ENCODE measurements at regions not wholly inside any gene's neighbourhood (a gene's known extent, or its start where the extent isn't known, plus 50 kb on each side); places are given as distances from the start of the nearest gene placed in this dataset.

DNA sequence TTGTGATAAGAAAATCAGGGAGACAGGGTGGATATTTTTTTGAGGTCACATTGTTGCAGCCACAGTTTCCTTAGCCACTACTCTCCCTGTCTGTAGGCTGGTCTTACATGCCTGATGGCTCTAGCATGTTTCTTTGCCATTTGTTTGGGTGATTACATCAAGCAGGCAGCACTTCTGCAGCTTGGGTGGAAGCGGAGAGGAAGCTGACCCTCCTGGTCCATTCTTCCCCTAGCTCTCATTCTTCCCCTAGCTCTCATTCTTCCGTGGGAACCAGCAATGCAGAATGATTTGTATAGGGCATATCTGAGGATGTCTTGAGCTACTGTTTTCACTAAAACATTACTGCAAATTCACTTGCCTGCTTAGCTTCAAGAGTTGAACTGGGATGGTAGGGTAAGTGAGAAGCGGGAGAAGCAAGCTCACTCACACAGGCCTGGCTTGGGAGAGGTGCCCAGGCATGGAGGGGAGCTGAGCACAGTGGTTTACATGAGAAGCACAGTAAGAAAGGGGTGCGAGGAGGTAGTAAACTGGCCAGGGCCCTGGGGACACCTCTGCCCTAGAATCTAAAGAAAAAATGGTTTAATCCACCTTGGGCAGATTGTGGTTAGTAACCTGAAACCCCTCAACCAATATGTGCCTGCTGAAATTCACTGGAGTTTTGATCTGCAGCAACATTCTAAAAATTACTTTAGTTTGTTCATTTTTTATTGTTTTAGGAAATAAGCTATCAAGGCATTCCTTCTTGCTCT, 538.9 kb downstream of the RFC3 start:
- no peak for TF ChIP-seq EZH2 (IDR thresholded peaks at IDR 0.05; ENCODE audit: borderline replicate concordance, low read depth, low read length, severe bottlenecking)
- TF ChIP-seq, protein P1, sequence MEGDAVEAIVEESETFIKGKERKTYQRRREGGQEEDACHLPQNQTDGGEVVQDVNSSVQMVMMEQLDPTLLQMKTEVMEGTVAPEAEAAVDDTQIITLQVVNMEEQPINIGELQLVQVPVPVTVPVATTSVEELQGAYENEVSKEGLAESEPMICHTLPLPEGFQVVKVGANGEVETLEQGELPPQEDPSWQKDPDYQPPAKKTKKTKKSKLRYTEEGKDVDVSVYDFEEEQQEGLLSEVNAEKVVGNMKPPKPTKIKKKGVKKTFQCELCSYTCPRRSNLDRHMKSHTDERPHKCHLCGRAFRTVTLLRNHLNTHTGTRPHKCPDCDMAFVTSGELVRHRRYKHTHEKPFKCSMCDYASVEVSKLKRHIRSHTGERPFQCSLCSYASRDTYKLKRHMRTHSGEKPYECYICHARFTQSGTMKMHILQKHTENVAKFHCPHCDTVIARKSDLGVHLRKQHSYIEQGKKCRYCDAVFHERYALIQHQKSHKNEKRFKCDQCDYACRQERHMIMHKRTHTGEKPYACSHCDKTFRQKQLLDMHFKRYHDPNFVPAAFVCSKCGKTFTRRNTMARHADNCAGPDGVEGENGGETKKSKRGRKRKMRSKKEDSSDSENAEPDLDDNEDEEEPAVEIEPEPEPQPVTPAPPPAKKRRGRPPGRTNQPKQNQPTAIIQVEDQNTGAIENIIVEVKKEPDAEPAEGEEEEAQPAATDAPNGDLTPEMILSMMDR (IDR thresholded peaks at IDR 0.05; ENCODE audit: borderline replicate concordance, extremely low read depth, low read length, poor library complexity, severe bottlenecking): no peak
- H2AFZ ChIP-seq (ENCODE audit: low read depth, low read length): no peak overlapping the region
- no peaks in the 10 kb centered on the region for H3K9me3 ChIP-seq (ENCODE audit: insufficient read depth, low read length, severe bottlenecking)
- no peaks in the 10 kb centered on the region for H3K27me3 ChIP-seq (ENCODE audit: insufficient read depth, low read length, poor library complexity)
- no peak overlapping the region for H3K27ac ChIP-seq (ENCODE audit: low read length)
- H4K20me1 ChIP-seq (ENCODE audit: insufficient read depth, low read length): no peaks in the 10 kb centered on the region
- ATAC-seq (ENCODE audit: insufficient read depth, low read depth): no peak
- no peaks in the 10 kb centered on the region for H3K4me1 ChIP-seq (ENCODE audit: insufficient read depth, low read length)
- H3K4me2 ChIP-seq (ENCODE audit: insufficient read depth, low read length): no peak overlapping the region
- no peak for DNase-seq
- no peaks in the 10 kb centered on the region for H3K79me2 ChIP-seq (ENCODE audit: insufficient read depth, low read length)
- H3K36me3 ChIP-seq (ENCODE audit: insufficient read depth, low read length): no peaks in the 10 kb centered on the region
- H3K4me3 ChIP-seq (ENCODE audit: low read depth in 1 of 2, low read length in 2 of 2): no peak overlapping the region
- no peak overlapping the region for H3K9ac ChIP-seq (ENCODE audit: low read depth, low read length)

DNA sequence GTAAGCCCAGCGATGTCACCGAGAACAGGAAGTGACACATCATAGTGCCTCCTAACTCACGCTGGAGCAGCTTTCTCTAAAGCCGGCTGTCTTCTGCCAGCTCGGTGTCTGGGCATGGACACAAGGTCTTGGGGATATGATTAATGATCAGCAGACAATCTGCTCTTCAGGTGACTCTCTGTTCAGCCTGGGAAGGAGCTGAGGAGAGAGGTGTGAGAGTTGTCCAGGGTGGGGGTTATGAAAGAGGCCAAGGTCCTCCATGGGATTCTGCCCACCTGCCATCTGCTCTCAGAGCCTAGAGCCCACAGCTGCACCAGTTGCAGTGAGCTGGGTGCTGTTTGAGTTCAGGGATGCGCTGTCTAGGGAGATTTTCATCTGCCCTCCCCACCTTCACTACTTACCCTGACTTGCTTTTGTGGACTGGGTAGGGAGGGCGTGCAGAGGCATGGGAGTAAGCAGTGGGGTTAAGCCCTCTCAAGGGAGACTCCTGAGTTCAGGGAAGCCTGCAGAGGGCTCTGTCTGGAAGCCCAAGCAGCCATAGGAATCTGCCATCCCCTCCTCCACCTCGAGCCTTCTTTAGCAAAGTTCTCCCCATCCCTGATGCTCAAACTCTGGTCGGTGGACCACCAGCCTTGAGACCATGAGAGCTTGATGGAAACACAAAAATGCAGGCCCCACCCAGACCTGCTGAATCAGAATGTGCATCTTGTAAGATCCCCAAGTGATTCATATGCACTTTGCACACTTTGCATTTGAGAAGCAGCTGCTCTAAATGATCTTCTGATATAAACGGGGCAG, 539.7 kb downstream of the RFC3 start:
- H3K4me3 ChIP-seq (ENCODE audit: low read depth in 1 of 2, low read length in 2 of 2): no peak overlapping the region
- no peaks in the 10 kb centered on the region for H3K27me3 ChIP-seq (ENCODE audit: insufficient read depth, low read length, poor library complexity)
- H3K9ac ChIP-seq (ENCODE audit: low read depth, low read length): no peak overlapping the region
- no peaks in the 10 kb centered on the region for H3K4me1 ChIP-seq (ENCODE audit: insufficient read depth, low read length)
- no peaks in the 10 kb centered on the region for H3K36me3 ChIP-seq (ENCODE audit: insufficient read depth, low read length)
- no peak overlapping the region for H3K27ac ChIP-seq (ENCODE audit: low read length)
- no peaks in the 10 kb centered on the region for H3K9me3 ChIP-seq (ENCODE audit: insufficient read depth, low read length, severe bottlenecking)
- ATAC-seq (ENCODE audit: insufficient read depth, low read depth) (no peak), DNase-seq (no peak)
- no peaks in the 10 kb centered on the region for H4K20me1 ChIP-seq (ENCODE audit: insufficient read depth, low read length)
- H3K4me2 ChIP-seq (ENCODE audit: insufficient read depth, low read length): no peak overlapping the region
- H3K79me2 ChIP-seq (ENCODE audit: insufficient read depth, low read length): no peaks in the 10 kb centered on the region
- TF ChIP-seq EZH2 (IDR thresholded peaks at IDR 0.05; ENCODE audit: borderline replicate concordance, low read depth, low read length, severe bottlenecking): no peak
- TF ChIP-seq, protein P1 (IDR thresholded peaks at IDR 0.05; ENCODE audit: borderline replicate concordance, extremely low read depth, low read length, poor library complexity, severe bottlenecking): no peak
- H2AFZ ChIP-seq (ENCODE audit: low read depth, low read length): no peak overlapping the region

DNA sequence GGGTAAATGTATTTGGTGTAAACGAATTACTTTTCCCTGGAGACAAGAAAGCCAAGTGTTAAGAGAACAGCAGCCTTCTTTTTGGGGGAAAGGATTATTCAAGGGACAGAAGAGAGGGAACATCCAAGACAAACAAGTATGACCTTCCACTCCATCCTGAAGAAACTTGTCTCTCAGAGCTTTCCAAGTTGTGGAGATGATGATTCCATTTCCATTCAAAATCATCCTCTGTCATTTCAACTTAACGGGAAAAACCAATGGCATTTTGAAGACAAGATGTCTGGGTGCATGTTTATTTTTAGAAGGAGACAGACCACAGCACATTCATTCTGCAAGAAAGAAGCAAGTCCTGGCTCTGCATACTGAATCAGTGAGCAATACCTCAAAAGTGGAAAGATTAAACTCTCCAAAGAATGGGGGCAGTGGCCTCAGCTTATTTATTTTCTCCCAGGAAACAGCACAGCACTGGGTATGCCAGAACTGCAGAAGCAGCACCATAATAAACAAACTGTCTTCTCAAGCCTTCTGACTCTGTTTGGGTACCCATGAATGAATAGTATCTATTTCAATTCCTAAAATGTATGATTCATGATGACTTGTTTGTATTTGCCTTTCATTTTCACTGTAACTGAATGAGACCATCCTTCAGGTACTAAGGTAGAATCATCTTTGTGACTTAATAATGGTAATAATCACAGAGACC, 541.0 kb downstream of the RFC3 start:
- no peak overlapping the region for H3K27ac ChIP-seq (ENCODE audit: low read length)
- ATAC-seq (ENCODE audit: insufficient read depth, low read depth) (no peak), DNase-seq (no peak)
- H3K9ac ChIP-seq (ENCODE audit: low read depth, low read length): no peak overlapping the region
- TF ChIP-seq EZH2 (IDR thresholded peaks at IDR 0.05; ENCODE audit: borderline replicate concordance, low read depth, low read length, severe bottlenecking): no peak
- TF ChIP-seq, protein P1 (IDR thresholded peaks at IDR 0.05; ENCODE audit: borderline replicate concordance, extremely low read depth, low read length, poor library complexity, severe bottlenecking): no peak
- no peak overlapping the region for H3K4me2 ChIP-seq (ENCODE audit: insufficient read depth, low read length)
- no peaks in the 10 kb centered on the region for H3K79me2 ChIP-seq (ENCODE audit: insufficient read depth, low read length)
- H3K9me3 ChIP-seq (ENCODE audit: insufficient read depth, low read length, severe bottlenecking): no peaks in the 10 kb centered on the region
- no peaks in the 10 kb centered on the region for H3K4me1 ChIP-seq (ENCODE audit: insufficient read depth, low read length)
- H2AFZ ChIP-seq (ENCODE audit: low read depth, low read length): no peak overlapping the region
- no peaks in the 10 kb centered on the region for H4K20me1 ChIP-seq (ENCODE audit: insufficient read depth, low read length)
- H3K27me3 ChIP-seq (ENCODE audit: insufficient read depth, low read length, poor library complexity): no peaks in the 10 kb centered on the region
- H3K36me3 ChIP-seq (ENCODE audit: insufficient read depth, low read length): no peaks in the 10 kb centered on the region
- H3K4me3 ChIP-seq (ENCODE audit: low read depth in 1 of 2, low read length in 2 of 2): no peak overlapping the region

All from DND-41 (cell line).